SK-N-SH (cell line): ENCODE measurements at regions not wholly inside any gene's neighbourhood (a gene's known extent, or its start where the extent isn't known, plus 50 kb on each side); places are given as distances from the start of the nearest gene placed in this dataset.

Experiments
- CHD2 ChIP-seq: fragments of 150-350 bp; IDR thresholded peaks from 2 replicates; pipeline ENCODE4 v1.6.1; 2018; ENCODE audit warnings: low read length; ENCODE audit not compliant: partially characterized antibody
- CTCF ChIP-seq: fragments of 200-600 bp; sonication (generic); IDR thresholded peaks from 2 replicates; pipeline ENCODE4 v1.6.1; 2017; ENCODE audit warnings: antibody characterized with exemption, mild to moderate bottlenecking, moderate library complexity
- EZH2phosphoT487 ChIP-seq: fragments of 200-600 bp; sonication (generic); IDR thresholded peaks from 2 replicates; pipeline ENCODE4 v1.6.1; 2017; ENCODE audit warnings: low read depth, mixed run types, mild to moderate bottlenecking, antibody characterized with exemption, moderate library complexity, borderline replicate concordance
- FOXJ3 ChIP-seq: sonication (generic); formaldehyde crosslinking; IDR thresholded peaks from 2 replicates; pipeline ENCODE4 v1.5.1; 2020; ENCODE audit warnings: mild to moderate bottlenecking, missing genetic modification reagents
- JUND ChIP-seq: IDR thresholded peaks from 2 replicates; pipeline ENCODE4 v1.4.0; 2012
- MAX ChIP-seq: IDR thresholded peaks from 2 replicates; pipeline ENCODE4 v1.4.0; 2012; ENCODE audit warnings: low read depth
- POLR2AphosphoS5 ChIP-seq: IDR thresholded peaks from 2 replicates; pipeline ENCODE4 v1.6.1; 2012; ENCODE audit warnings: low read depth, low read length
- RAD21 ChIP-seq: IDR thresholded peaks from 2 replicates; pipeline ENCODE4 v1.6.1; 2012; ENCODE audit warnings: mild to moderate bottlenecking, low read length
- REST ChIP-seq: IDR thresholded peaks from 2 replicates; pipeline ENCODE4 v1.6.1; 2012; ENCODE audit warnings: mild to moderate bottlenecking, low read depth, low read length, moderate library complexity
- SMC3 ChIP-seq: IDR thresholded peaks from 2 replicates; pipeline ENCODE4 v1.6.1; 2012; ENCODE audit warnings: low read depth, low read length, improper control_type of control experiment
- TAF1 ChIP-seq: IDR thresholded peaks from 2 replicates; pipeline ENCODE4 v1.6.1; 2012; ENCODE audit warnings: low read depth, mild to moderate bottlenecking, low read length, moderate library complexity, borderline replicate concordance
- TEAD4 ChIP-seq: IDR thresholded peaks from 2 replicates; pipeline ENCODE4 v1.4.0; 2012; ENCODE audit warnings: mild to moderate bottlenecking, borderline replicate concordance; ENCODE audit not compliant: insufficient read depth

- TF ChIP-seq CTCF (no peak), JUND (no peak), POLR2AphosphoS5 (no peak), EZH2phosphoT487 (no peak), TAF1 (no peak), SMC3 (no peak), MAX (no peak), CHD2 (no peak), FOXJ3 (CRISPR knock-in tag) (no peak), TEAD4 (no peak), RAD21 (no peak), REST (no peak)
These were observed 178.7 kb upstream of the POU2AF2 start for GRCh38 chr11:111066846-111067245.
